Stomach (tissue), 8 donors: ENCODE measurements at regions not wholly inside any gene's neighbourhood (a gene's known extent, or its start where the extent isn't known, plus 50 kb on each side); places are given as distances from the start of the nearest gene placed in this dataset.

Experiments used
- DNase-seq, 2 donors: peaks; one replicate each; pipeline versions ENCODE4 v3.0.0 to v3.0.0-alpha.2; 2013 to 2019
- H3K27ac ChIP-seq, 5 donors: fragments of 200-600 bp in 4 of 5; sonication (generic) in 4 of 5; one replicate each; pipeline ENCODE4 v1.5.1; 2013 to 2019; ENCODE audit warnings: mild to moderate bottlenecking in 1 of 5, moderate library complexity in 1 of 5
- H3K27me3 ChIP-seq, 3 donors: fragments of 200-600 bp; sonication (generic); one replicate each; pipeline ENCODE4 v1.5.1; 2017 to 2019; ENCODE audit warnings: mixed run types in 1 of 3
- H3K36me3 ChIP-seq, 4 donors: fragments of 200-600 bp; sonication (generic); 1 replicate in 3 of 4; 2 replicates in 1 of 4; pipeline ENCODE4 v1.5.1; 2016 to 2019
- H3K4me1 ChIP-seq, 4 donors: fragments of 200-600 bp; sonication (generic); one replicate each; pipeline ENCODE4 v1.5.1; 2016 to 2019
- H3K4me3 ChIP-seq, 4 donors: fragments of 200-600 bp; sonication (generic) in 3 of 4; one replicate each; pipeline ENCODE4 v1.5.1; 2016 to 2019; ENCODE audit warnings: mild to moderate bottlenecking in 1 of 4
- H3K9me3 ChIP-seq, 4 donors: fragments of 200-600 bp; sonication (generic); one replicate each; pipeline ENCODE4 v1.5.1; 2016 to 2019
- CTCF ChIP-seq, 7 experiments: fragments of 450-650 bp in 4 of 7; fragments of 200-600 bp in 3 of 7; sonication (generic) in 3 of 7; IDR thresholded peaks; one replicate each; pipeline ENCODE4 v1.5.1; 2016 to 2019; ENCODE audit warnings: antibody characterized with exemption in 7 of 7, control low read depth in 2 of 7, mild to moderate bottlenecking in 1 of 7
- EP300 ChIP-seq: sonication (generic); formaldehyde crosslinking; IDR thresholded peaks from one replicate; pipeline ENCODE4 v1.6.1; 2017; ENCODE audit warnings: antibody characterized with exemption
- POLR2A ChIP-seq, 4 donors: fragments of 450-650 bp; IDR thresholded peaks; one replicate each; pipeline ENCODE4 v1.6.1; 2016; ENCODE audit warnings: antibody characterized with exemption in 4 of 4, control low read depth in 2 of 4, mild to moderate bottlenecking in 1 of 4, moderate library complexity in 1 of 4
- POLR2AphosphoS5 ChIP-seq, 3 donors: sonication (generic); formaldehyde crosslinking; IDR thresholded peaks; one replicate each; pipeline ENCODE4 v1.6.1; 2016; ENCODE audit warnings: antibody characterized with exemption in 3 of 3
- WGBS, 5 donors: extraction: QIAGEN DNeasy Blood & Tissue Kit in 3 of 5; methylation state at CpG; one replicate each; pipeline versions ENCODE4 v1.1.5 to v1.1.7; 2013 to 2018; 5-methylcytosine and 5-hydroxymethylcytosine counted together
- intact Hi-C: fragments of 100-400 bp; cut with DNase I; formaldehyde crosslinking; loops from one replicate; pipeline ENCODE4 v1.15.1; 2023; ENCODE audit warnings: low total_unique reads
- donor health status: healthy with polysubstance abuse.
- donor health status: Bipolar disorder and iron deficiency.
- donor health status: healthy.

- DNase-seq = no peak
- H3K36me3 ChIP-seq = no peaks in the 10 kb centered on the region
- TF ChIP-seq CTCF (IDR thresholded peaks at IDR 0.05) = no peak
- no peak for TF ChIP-seq EP300
- TF ChIP-seq POLR2AphosphoS5 (IDR thresholded peaks at IDR 0.05) = no peak
- TF ChIP-seq POLR2A (IDR thresholded peaks at IDR 0.05) = no peak
- H3K4me1 ChIP-seq = no peaks in the 10 kb centered on the region
- H3K9me3 ChIP-seq = peaks cover 0 to 6% (median 3%) of the 10 kb centered on the region in 4 donors
- H3K27me3 ChIP-seq = no peaks in the 10 kb centered on the region
- no peak overlapping the region for H3K27ac ChIP-seq
- intact Hi-C loops = no loop called here
- WGBS, 5 donors = 82 to 93% (median 91%) methylated on average over 7 of the region's 7 CpGs
- no peak overlapping the region for H3K4me3 ChIP-seq
These were observed 67.7 kb downstream of the AKR1B1 start for GRCh38 chr7:134391223-134391622.

- H3K4me1 ChIP-seq = no peaks in the 10 kb centered on the region
- H3K27me3 ChIP-seq = no peaks in the 10 kb centered on the region
- H3K27ac ChIP-seq = no peak overlapping the region
- H3K4me3 ChIP-seq = no peak overlapping the region
- intact Hi-C loops = no loop called here
- no peaks in the 10 kb centered on the region for H3K36me3 ChIP-seq
- DNase-seq = no peak
- peaks cover 0 to 11% (median 7%) of the 10 kb centered on the region in 4 donors for H3K9me3 ChIP-seq
- no peak for TF ChIP-seq CTCF (IDR thresholded peaks at IDR 0.05)
- TF ChIP-seq POLR2A (IDR thresholded peaks at IDR 0.05) = no peak
- TF ChIP-seq POLR2AphosphoS5 (IDR thresholded peaks at IDR 0.05) = no peak
- no peak for TF ChIP-seq EP300
- 55 to 79% (median 75%) methylated on average over 6 of the region's 6 CpGs for WGBS, 5 donors
These were observed 70.4 kb downstream of the AKR1B1 start for GRCh38 chr7:134388336-134389019.

GRCh38 chr7:134378562-134378961 is 61.8 kb upstream of the SLC35B4 start:
- DNase-seq = no peak
- 90 to 97% (median 95%) methylated on average over 7 of the region's 7 CpGs for WGBS, 5 donors
- TF ChIP-seq POLR2AphosphoS5 (IDR thresholded peaks at IDR 0.05) (no peak), CTCF (IDR thresholded peaks at IDR 0.05) (no peak), POLR2A (IDR thresholded peaks at IDR 0.05) (no peak), EP300 (no peak)
- H3K9me3 ChIP-seq = no peaks in the 10 kb centered on the region
- H3K4me3 ChIP-seq = no peak overlapping the region
- H3K27ac ChIP-seq = no peak overlapping the region
- H3K4me1 ChIP-seq = peaks cover 0 to 11% (median 2%) of the 10 kb centered on the region in 4 donors
- intact Hi-C loops = no loop called here
- no peaks in the 10 kb centered on the region for H3K36me3 ChIP-seq
- no peaks in the 10 kb centered on the region for H3K27me3 ChIP-seq

- no peak overlapping the region for H3K4me3 ChIP-seq
- H3K9me3 ChIP-seq = no peaks in the 10 kb centered on the region
- intact Hi-C loops = no loop called here
- peaks cover 0 to 11% (median 2%) of the 10 kb centered on the region in 4 donors for H3K4me1 ChIP-seq
- H3K36me3 ChIP-seq = no peaks in the 10 kb centered on the region
- no peak for DNase-seq
- H3K27me3 ChIP-seq = no peaks in the 10 kb centered on the region
- TF ChIP-seq EP300 (no peak), CTCF (IDR thresholded peaks at IDR 0.05) (no peak), POLR2AphosphoS5 (IDR thresholded peaks at IDR 0.05) (no peak), POLR2A (IDR thresholded peaks at IDR 0.05) (no peak)
- no peak overlapping the region for H3K27ac ChIP-seq
These were observed 60.0 kb upstream of the SLC35B4 start for GRCh38 chr7:134376693-134377092.
